Smooth muscle cell (in vitro differentiated cells): ENCODE measurements at regions not wholly inside any gene's neighbourhood (a gene's known extent, or its start where the extent isn't known, plus 50 kb on each side); places are given as distances from the start of the nearest gene placed in this dataset.

ENCODE experiments used
- DNase-seq: peaks from one replicate; lab custom pipeline; 2025; ENCODE audit not compliant: unreplicated experiment; lab: John Stamatoyannopoulos, UW
- H2AFZ ChIP-seq: fragments of 200-600 bp; sonication (generic); 2 replicates; pipeline ENCODE4 v1.6.0; 2016; ENCODE audit warnings: antibody characterized with exemption, low read depth, mild to moderate bottlenecking
- H3F3A ChIP-seq: fragments of 200-600 bp; sonication (generic); 2 replicates; pipeline ENCODE4 v1.6.0; 2017; ENCODE audit warnings: antibody characterized with exemption, low read depth
- H3K27ac ChIP-seq: fragments of 200-600 bp; sonication (generic); 2 replicates; pipeline ENCODE4 v1.5.1; 2016; ENCODE audit warnings: low read depth, mild to moderate bottlenecking
- H3K27me3 ChIP-seq: fragments of 200-600 bp; sonication (generic); 2 replicates; pipeline ENCODE4 v1.6.1; 2016; ENCODE audit warnings: low read depth, mild to moderate bottlenecking
- H3K36me3 ChIP-seq: fragments of 200-600 bp; sonication (generic); 2 replicates; pipeline ENCODE4 v1.5.1; 2016; ENCODE audit warnings: low read depth
- H3K4me1 ChIP-seq: fragments of 200-600 bp; sonication (generic); 2 replicates; pipeline ENCODE4 v1.5.1; 2016; ENCODE audit warnings: low read depth
- H3K4me2 ChIP-seq: fragments of 200-600 bp; sonication (generic); 2 replicates; pipeline ENCODE4 v1.6.0; 2016; ENCODE audit warnings: mild to moderate bottlenecking
- H3K4me3 ChIP-seq: fragments of 200-600 bp; sonication (generic); 2 replicates; pipeline ENCODE4 v1.5.1; 2016; ENCODE audit warnings: mild to moderate bottlenecking
- H3K79me2 ChIP-seq: fragments of 200-600 bp; sonication (generic); 2 replicates; pipeline ENCODE4 v1.6.0; 2016; ENCODE audit warnings: low read depth, mild to moderate bottlenecking
- H3K9ac ChIP-seq: fragments of 200-600 bp; sonication (generic); 2 replicates; pipeline ENCODE4 v1.6.0; 2016; ENCODE audit warnings: low read depth
- H3K9me3 ChIP-seq: fragments of 200-600 bp; sonication (generic); replicated peaks from 2 replicates; pipeline ENCODE4 v1.5.1; 2016; ENCODE audit warnings: low read depth
- H4K20me1 ChIP-seq: fragments of 200-600 bp; sonication (generic); 2 replicates; pipeline ENCODE4 v1.6.0; 2016; ENCODE audit warnings: low read depth
- CTCF ChIP-seq: fragments of 200-600 bp; sonication (generic); IDR thresholded peaks from 2 replicates; pipeline ENCODE4 v1.5.1; 2017; ENCODE audit warnings: borderline replicate concordance, mild to moderate bottlenecking, antibody characterized with exemption; ENCODE audit not compliant: insufficient read depth, poor library complexity, severe bottlenecking
- WGBS: methylation state at CpG from one replicate; pipeline ENCODE4 v1.1.7; 2016; ENCODE audit warnings: low lambda C conversion rate; 5-methylcytosine and 5-hydroxymethylcytosine counted together

GRCh38 chr2:149715894-149716293 lies 128.3 kb upstream of the MMADHC start:
- TF ChIP-seq CTCF = no peak
- H3K36me3 ChIP-seq = no peaks in the 10 kb centered on the region
- H3K4me3 ChIP-seq = no peak overlapping the region
- H3K9me3 ChIP-seq = no peaks in the 10 kb centered on the region
- no peaks in the 10 kb centered on the region for H3F3A ChIP-seq
- WGBS = 91% methylated on average over 2 of the region's 2 CpGs
- H4K20me1 ChIP-seq = no peaks in the 10 kb centered on the region
- no peak overlapping the region for H3K9ac ChIP-seq
- no peaks in the 10 kb centered on the region for H3K79me2 ChIP-seq
- DNase-seq = no peak
- no peaks in the 10 kb centered on the region for H3K27me3 ChIP-seq
- H3K4me2 ChIP-seq = no peak overlapping the region
- H2AFZ ChIP-seq = peak overlapping the region; percentile 31
- H3K4me1 ChIP-seq = no peaks in the 10 kb centered on the region
- H3K27ac ChIP-seq = no peak overlapping the region

- H3K9me3 ChIP-seq = no peaks in the 10 kb centered on the region
- TF ChIP-seq CTCF = peak; percentile 43
- DNase-seq = no peak
- no peaks in the 10 kb centered on the region for H3F3A ChIP-seq
- no peak overlapping the region for H3K4me2 ChIP-seq
- no peak overlapping the region for H3K4me3 ChIP-seq
- no peaks in the 10 kb centered on the region for H3K27me3 ChIP-seq
- no peak overlapping the region for H2AFZ ChIP-seq
- no peak overlapping the region for H3K27ac ChIP-seq
- no peaks in the 10 kb centered on the region for H3K4me1 ChIP-seq
- H4K20me1 ChIP-seq = no peaks in the 10 kb centered on the region
- WGBS = 62% methylated on average over 3 of the region's 3 CpGs
- H3K79me2 ChIP-seq = no peaks in the 10 kb centered on the region
- H3K36me3 ChIP-seq = no peaks in the 10 kb centered on the region
- no peak overlapping the region for H3K9ac ChIP-seq
Measured at GRCh38 chr2:149715005-149715592, 127.5 kb upstream of the MMADHC start.

- no peak for TF ChIP-seq CTCF
- Histone ChIP-seq H3K79me2 (no peaks in the 10 kb centered on the region), H3F3A (no peaks in the 10 kb centered on the region), H3K36me3 (no peaks in the 10 kb centered on the region), H3K9ac (no peak overlapping the region), H3K4me1 (no peaks in the 10 kb centered on the region), H2AFZ (no peak overlapping the region), H4K20me1 (no peaks in the 10 kb centered on the region), H3K4me3 (no peak overlapping the region), H3K27ac (no peak overlapping the region), H3K4me2 (peak overlapping the region; percentile 9), H3K27me3 (no peaks in the 10 kb centered on the region), H3K9me3 (no peaks in the 10 kb centered on the region)
- no peak for DNase-seq
- 75% methylated on average over 8 of the region's 8 CpGs for WGBS
Measured at GRCh38 chr2:149709496-149710263, 122.1 kb upstream of the MMADHC start.
